Pons (tissue), 1 donor: ENCODE measurements at regions not wholly inside any gene's neighbourhood (a gene's known extent, or its start where the extent isn't known, plus 50 kb on each side); places are given as distances from the start of the nearest gene placed in this dataset.
A peak's percentile ranks its signal among the peaks of the same experiment; 100 is the strongest.

Experiments
- DNase-seq: peaks from one replicate; pipeline ENCODE4 v3.0.0-alpha.2; 2016; ENCODE audit warnings: low spot score

DNA sequence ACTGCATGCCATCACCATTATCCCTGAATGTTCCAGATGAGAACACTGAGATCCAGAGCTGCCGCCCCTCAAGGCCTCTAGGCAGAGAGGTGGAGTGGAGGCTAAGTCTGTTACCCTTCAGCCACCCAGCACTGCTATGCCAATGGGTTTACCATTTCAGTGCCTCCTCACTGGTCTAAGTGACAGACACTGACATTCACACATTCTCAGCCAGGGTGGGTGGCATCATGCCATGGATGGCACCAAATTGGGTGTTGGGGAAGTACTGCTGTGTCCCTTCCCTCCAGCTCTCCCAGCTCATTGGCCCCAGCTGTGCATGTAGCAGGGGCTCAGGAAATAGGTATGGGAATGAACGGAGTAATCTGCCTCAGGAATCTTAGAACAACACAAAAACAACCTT is 96.8 kb upstream of the PLET1 start:
- DNase-seq, result no peak

DNA sequence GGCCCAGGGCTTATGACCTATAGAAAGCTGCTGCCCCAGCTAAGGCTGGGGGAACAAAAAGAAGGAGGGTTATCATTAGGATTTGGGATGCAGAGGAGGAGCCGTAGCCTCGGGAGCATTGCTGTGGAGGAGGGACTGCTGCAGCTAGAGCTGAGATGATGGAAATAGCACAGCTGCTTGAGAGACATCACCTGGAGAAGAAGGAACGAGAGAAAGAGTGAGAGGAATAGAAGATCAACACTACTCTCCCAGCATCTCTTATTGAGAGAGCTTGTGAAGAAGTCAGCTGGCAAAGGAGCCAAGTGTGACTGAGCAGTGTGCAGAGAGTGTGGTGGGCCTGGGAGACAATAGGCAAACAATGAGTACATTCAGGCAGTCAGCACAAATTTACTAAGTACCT is 100.7 kb upstream of the PLET1 start:
- peak; percentile 24 for DNase-seq

DNA sequence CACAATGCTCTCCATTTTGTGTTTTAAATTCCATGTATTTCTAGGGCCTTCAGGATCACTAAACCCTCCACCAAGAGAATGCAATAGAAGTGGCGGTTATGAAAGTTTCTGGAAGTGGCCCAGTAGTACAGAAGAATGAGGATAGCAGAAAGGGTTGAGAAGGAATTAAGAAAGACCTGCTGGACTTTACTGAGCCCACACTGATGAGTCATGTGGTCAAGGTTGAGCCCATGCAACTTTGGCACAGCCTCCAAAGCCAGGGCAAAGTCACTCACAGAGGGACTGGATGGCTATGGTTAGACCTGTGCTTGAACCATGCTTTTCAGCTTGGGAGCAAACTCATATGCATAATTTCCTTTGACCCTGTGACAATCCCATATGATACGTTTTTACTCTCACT is 102.9 kb upstream of the PLET1 start:
- DNase-seq, result no peak

DNA sequence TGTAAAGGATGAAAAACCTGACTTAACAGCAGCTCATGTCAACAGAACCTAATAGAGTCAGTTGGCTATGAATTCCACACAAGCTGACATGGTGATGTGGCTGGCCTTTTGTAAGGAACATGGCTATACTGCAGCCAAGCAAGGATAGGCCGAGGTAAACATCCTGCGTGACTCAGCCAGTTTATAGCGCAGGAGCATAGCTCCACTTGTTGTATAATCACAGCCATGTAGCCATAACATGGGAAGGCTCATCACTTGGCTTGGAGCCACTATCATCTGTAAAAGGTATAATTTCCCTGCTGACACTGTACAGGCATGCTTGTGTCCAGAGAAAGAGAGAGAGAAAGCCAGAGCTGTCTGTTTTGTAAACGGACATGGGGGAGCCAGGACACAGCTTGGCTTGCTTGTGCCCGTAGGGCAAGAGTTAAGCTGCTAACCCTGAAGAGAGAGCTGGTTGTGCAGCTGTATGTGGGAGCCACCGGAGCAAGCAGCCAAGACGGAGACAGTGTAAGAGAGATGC is 104.4 kb upstream of the PLET1 start:
- no peak for DNase-seq

DNA sequence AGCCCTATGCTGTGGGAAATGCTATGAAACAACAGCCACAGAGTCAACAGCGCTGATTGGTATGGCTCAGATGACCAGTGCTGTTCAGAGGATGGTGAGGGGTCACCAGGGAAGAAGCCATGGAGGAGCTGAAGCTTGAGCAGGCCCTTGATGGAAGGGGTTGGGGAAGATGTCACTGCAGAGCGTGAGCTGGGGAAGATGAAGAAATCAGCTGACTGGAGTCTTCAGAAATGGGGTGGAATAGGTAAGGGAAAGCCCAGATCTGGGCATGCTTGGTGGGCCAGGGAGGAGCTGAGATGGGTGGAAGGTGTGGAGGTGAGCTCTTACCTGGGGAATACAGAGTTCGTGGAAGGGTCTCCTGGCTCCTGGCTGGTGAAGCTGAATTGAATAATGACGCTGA is 105.4 kb upstream of the PLET1 start:
- DNase-seq, result no peak

DNA sequence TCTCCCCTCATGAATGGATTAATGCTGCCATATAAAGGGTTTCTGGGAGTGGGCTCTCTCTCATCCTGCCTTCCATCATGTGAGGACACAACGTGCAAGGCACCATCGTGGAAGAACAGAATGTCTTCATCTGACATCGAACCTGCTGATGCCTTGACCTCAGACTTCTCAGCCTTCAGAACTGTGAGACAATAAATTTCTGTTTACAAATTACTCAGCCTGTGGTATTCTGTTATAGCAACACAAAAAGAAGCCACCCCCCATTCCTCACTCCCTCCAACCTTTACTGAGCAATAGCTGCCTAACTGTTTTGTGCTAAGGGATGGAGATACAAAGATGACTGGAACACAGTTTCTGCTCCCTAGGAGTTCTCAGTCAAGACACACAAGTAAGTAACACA is 106.1 kb upstream of the PLET1 start:
- DNase-seq, result no peak

DNA sequence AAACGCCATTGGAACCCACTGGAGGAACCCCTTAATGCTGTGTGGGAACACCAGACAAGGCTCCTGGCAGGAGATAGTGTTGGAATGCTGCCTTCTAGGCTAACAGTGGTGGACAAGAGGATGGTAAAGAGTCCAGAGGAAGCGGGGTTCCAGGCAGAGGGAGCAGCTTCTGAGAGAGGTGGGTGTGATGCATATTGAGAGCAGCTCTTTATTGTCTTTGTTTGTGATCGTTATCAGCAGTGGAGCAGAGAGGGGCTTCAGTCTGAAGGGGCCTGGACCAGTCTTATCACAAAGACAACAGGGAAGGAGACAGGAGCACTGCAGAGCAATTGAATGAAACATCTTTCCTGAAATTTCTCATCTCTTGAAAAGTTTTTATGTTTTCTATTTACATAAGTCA is 106.8 kb upstream of the PLET1 start:
- no peak for DNase-seq

DNA sequence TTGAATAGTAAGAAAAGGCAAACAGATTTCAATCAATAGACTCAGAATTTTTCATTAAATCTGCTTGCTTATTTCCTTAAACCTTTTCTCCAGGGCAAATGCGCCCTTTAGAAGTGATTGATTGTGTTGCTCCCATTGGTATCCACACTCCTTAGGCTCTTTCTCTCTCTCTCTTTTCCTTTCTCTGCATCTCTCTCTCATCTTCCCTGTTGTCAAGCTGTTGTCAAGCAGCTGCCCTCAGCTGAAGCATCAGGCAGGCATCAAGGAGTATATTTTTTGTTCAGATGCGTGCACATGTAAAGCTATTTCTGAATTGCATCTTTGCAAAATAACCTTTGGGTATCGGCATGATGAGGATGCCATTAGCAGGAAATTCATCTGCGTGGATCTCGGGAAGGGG is 107.2 kb upstream of the PLET1 start:
- no peak for DNase-seq

DNA sequence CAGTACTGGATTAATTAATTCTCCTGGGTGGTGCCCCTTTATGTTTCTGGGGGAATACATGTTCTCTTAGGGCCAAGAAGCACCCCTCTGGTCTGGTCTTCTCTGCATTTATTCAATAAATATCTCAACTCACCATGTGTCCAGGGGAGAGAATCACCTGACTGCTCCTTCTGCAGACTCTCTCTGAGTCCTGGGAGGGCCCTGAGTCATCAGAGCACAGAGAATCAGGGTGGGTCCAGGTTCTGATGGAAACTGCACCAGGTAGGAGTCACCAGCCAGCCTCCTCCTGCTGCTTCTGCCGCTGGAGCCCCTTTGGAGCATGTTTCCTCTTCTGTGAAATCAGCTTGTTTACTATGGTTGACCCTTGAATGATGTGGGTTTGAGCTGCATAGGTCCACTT is 107.7 kb upstream of the PLET1 start:
- DNase-seq, result no peak

DNA sequence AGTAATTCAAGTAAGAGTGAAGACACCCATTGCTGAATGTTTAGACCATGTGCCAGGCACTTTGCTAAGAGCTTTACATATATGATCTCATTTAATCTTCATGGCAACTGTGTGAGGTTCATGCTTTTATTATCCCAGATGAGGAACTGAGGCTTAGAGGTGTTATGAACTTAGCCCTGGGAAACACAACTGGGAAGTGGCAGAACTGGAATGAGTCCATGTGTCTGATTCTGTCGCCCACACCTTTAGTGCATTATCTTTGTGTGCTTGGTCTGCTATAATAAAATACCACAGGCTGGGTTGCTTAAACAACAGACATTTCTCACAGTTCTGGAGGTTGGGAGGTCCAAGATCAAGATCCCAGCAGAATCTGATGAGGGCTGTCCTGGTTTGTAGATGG is 108.7 kb upstream of the PLET1 start:
- DNase-seq, result no peak

DNA sequence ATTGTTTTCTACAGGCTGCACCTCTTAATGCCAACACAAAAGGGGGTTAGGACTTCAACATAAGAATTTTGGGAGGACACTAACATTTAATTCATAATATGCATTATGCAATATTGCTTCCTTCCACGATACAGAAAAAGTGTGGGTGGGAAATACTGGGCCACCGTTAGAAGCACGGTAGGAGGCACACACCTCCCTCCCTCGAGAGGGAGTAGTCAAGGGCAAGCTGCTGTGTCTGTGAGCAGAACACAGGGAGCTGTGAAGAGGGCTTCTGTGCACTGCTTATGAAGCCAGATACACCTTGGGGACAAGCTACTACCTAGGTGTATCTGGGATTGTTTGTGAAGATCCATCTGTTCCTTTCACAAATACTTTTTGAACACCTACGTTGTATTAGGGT is 109.3 kb upstream of the PLET1 start:
- no peak for DNase-seq

DNA sequence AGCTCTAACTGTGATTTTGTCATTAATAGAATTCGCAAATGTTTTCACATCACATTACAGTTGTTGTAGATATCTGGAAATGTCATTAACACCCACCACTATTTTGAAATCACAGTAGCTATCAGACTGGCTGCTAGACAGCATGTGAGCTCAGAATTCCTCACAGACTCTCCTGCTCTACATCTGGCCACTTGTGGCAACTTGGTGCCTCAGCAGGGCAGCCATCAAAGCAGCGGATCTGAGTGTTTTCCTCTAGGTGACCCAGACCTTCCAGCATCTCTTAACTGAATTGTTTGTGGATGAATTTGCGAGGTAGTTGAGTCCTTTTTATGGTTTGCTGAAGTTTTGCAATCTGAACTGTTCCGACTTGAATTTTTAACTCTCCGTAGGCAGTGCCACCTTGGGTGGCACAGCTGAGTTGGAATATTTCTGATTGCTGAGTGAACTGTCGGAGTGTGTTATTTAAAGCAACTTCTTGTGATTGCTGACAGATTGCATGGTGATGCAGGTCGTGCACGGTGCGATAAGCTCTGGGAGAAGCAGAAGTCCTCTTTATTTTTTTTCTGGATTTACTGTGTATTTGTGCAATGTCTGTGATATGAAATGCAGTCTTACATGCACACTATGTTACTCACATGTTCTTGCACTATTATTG is 114.0 kb upstream of the PLET1 start:
- no peak for DNase-seq

DNA sequence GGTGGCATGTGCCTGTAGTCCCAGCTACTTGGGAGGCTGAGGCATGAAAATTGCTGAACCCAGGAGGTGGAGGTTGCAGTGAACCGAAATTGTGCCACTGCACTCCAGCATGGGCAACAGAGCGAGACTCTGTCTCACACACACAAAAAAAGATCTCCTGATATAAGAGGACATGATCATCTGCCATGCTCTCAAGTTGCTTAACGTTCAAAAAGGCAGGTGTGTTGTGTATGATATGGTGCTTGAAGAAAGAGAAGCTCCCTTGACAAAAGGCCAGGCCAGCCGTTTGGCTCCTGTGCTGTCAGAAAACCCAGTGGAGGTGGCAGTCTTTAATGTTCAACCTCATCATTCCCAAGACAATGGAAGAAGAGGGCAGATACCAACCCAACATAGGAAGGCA is 117.3 kb upstream of the PLET1 start:
- DNase-seq, result no peak

DNA sequence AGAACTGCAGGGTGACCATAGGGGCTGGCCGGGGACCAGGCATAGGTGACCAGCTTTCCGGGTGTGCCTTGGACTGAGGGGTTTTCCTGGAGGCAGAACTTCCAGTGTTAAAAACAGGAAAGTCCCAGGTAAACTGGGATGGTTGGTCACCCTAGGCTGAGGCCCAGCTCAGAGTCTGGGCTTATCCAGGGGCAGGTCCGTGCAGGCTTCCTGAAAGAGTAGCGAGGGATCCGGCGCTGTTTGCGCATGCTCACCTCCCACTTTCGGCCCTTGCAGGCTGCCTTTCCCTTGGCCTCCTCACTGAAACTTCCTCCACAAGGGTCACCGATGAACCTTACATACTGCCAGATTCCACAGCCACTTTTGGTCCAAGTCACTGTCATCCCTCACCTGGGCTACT is 119.8 kb upstream of the PLET1 start:
- DNase-seq, result no peak

DNA sequence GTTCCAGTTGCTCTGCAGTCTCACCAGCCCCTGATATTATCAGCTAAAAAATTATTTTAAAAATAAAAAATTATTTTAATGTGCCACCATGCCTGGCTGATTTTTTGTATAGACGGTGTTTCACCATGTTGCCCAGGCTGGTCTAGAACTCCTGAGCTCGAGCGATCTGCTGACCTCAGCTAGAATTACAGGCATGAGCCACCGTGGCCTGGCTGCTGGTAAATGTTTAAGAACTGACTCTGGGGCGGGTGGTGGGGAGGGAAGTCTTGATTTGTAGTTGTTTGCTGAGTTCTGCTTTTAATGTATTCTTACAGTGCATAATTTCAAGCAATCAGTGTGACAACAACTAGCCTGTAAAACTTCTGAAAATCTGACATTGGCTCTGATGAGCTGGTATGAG is 120.9 kb upstream of the PLET1 start:
- DNase-seq, result no peak

DNA sequence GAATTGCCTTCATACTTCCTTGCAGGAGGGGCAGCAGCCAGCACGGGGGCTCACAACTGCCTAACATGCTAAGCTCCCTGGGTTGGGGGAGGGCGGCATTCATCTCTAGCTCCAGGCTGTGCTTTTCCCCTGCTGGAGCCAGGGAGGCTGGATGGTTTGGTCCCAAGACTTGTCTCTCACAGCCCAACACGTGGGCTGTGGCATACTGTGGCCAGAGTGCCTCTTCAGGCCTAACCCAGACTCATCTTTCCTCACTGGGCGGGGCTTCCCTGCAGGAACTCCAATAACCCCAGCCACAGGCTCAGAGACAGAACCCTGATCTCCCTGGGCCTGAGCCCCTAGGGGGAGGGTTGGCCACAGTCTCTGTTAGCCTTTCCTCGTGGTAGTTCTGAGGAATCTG is 121.9 kb upstream of the PLET1 start:
- no peak for DNase-seq

DNA sequence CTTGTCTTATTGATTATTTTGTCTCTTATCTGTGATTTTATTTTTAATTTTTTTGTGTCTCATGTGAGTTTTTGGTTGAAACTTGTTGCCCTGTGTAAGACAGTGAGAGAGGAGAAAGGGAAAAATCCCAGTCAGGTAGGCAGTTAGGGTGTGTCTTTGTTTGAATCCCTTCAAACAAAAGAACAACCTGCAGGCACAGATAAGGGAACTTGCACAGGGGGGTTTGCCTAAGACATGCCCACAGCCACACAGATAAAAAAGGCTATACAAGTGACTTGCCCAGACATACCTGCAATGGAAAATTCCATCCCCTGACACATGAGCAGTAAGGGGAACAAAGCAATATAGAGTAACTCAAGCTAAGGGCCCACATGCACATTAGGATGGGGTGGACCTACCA is 127.8 kb upstream of the PLET1 start:
- no peak for DNase-seq

DNA sequence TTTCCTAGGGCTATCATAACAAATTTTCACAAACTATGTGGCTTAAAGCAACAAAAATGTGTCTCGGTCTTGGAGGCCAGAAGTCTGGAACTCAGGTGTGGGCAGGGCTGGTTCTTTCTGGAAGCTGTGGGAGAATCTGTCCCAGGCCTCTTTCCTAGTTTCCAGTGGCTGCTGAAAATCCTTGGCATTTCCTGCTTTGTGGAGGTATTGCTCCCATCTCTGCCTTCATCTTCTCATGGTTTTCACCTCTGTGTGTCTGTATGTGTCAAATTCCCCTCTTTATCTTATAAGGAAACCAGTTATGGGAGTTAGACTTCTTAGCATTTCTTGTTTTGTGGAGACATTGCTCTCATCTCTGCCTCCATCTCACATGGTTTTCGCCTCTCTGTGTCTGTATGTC is 130.4 kb upstream of the PLET1 start:
- no peak for DNase-seq

DNA sequence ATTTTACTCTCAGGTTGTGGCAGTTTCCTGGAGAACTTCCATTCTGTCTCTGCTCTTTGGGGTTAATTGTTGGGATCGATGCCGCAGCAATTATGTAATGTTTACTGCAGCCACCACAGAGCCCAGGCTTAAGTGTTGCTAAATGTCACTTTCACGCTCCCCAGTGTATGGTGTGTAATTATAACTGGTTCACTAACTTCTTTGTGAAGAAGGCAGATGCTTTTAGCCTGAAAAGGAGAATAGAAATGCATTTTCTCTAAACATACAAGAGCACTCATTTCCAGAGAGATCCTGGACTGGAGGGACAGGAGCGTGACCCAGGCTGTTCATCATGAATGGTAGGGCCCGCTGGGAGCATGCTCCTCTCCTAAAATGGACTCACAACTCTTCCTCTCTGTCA is 132.2 kb upstream of the PLET1 start:
- DNase-seq, result no peak

DNA sequence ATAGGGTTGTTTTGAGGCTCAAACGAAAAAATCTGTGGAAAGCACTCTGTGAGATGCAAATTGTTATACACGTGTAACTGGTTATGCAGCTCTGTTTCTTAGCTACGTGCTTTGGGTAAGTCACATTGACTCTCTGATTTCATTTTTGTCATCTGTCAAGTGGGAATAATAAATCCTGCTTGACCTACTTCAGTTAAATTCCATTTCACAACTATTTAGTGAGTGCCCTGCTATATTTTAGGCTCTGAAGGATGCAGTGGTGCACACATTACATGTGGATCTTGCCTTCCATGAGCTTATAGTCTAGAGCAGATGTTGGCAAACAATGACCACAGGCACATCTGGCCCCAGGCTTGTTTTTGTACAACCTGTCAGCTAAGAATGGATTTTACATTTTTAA is 133.6 kb upstream of the PLET1 start:
- no peak for DNase-seq

DNA sequence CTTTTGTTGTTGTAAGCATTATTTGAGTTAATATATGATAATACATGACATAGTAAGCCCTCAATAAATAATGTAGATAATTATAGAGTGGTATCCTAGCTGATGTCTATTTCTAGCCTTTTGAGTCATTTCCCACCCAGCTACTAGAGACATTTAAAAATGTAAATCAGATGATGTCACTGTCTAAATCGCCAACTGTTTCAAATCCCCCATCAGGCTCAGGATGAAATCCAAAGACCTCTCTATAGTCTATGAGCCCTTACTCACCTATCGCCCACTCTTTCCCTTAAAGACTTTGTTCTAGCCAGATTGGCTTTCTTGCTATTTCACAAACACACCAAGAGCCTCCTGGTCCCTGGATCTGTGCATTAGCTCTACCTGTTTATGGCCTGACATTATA is 135.4 kb upstream of the PLET1 start:
- no peak for DNase-seq

DNA sequence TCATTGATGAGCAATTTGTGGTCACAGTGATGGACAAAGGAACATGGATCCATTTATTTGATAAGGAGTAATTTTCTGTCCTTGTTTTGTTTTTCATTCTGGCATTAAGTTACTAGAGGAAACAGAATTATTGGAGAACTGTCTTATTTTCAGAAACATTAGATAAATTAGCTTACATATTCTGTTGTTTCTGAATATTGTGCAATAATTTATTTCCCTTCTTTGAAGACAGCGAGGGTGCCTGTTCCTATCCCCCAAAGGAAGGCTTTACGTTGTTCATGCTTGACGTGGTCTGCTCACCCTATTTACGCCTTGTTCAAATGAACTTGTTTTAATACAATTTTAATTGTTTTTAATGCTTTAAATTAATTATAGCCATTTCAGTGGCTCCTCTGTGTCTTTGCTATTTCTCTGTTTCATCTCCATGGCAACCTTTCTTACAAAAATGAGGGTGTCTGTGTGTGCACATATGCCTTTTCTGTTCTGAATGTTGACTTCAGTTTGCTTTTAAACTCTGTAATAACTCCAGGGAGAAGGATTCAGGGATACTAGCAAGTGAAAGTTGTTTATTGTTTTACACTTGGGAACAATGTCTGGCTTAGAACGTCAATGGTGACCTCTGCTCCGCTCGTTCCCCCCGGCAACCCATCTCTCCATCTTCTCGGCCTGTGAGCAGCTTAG is 138.3 kb upstream of the PLET1 start:
- no peak for DNase-seq

DNA sequence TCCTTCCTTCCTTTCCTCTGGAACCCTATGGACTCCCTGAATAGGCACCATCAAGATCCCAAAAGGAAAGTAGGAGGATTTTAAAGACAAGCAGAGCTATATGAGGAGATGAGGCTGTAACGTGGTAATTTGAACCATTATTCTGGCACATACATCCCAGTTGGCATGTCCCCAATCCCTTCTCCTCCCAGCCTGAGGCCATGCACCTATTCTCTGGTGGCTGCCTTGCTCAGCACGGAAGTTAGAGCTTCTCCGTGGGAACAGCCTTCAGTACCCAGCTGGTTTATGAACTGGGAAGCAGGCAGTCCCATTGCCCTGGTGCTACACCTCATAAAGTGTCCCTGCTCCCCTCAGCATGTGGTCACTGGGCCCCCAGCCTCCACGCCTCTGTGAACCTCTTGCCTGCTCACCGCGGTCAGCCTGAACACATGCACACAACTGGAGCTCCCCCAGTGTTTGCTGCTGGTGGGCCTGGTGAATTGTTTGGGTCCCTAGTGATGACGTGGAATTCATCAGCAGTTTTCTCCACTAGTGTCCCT is 139.9 kb upstream of the PLET1 start:
- DNase-seq, result no peak
